GM23338 (cell line): ENCODE measurements at regions not wholly inside any gene's neighbourhood (a gene's known extent, or its start where the extent isn't known, plus 50 kb on each side); places are given as distances from the start of the nearest gene placed in this dataset.

Experiments used
- ATAC-seq: fragments of 200-7000 bp; cut with Tn5 transposase; 3 replicates; pipeline ENCODE4 v1.9.1; 2020
- DNase-seq: peaks from one replicate; pipeline ENCODE4 v3.0.0-alpha.2; 2015; ENCODE audit warnings: low spot score
- H2AFZ ChIP-seq: fragments of 200-600 bp; sonication (generic); 2 replicates; pipeline ENCODE4 v1.8.0; 2016; ENCODE audit warnings: antibody characterized with exemption, mild to moderate bottlenecking, moderate library complexity
- H3F3A ChIP-seq: fragments of 200-600 bp; sonication (generic); replicated peaks from 2 replicates; pipeline ENCODE4 v1.8.0; 2017; ENCODE audit warnings: antibody characterized with exemption, mixed run types, low read depth
- H3K27ac ChIP-seq: fragments of 200-600 bp; sonication (generic); 2 replicates; pipeline ENCODE4 v1.6.1; 2016; ENCODE audit warnings: low read depth
- H3K27me3 ChIP-seq: fragments of 200-600 bp; sonication (generic); 2 replicates; pipeline ENCODE4 v1.8.0; 2016; ENCODE audit warnings: mild to moderate bottlenecking, mixed run types, moderate library complexity; ENCODE audit not compliant: insufficient read depth
- H3K36me3 ChIP-seq: fragments of 200-600 bp; sonication (generic); 2 replicates; pipeline ENCODE4 v1.8.0; 2016; ENCODE audit warnings: mild to moderate bottlenecking; ENCODE audit not compliant: insufficient read depth
- H3K4me1 ChIP-seq: fragments of 200-600 bp; sonication (generic); 2 replicates; pipeline ENCODE4 v1.8.0; 2016; ENCODE audit warnings: mild to moderate bottlenecking, moderate library complexity; ENCODE audit not compliant: insufficient read depth
- H3K4me2 ChIP-seq: fragments of 200-600 bp; sonication (generic); 2 replicates; pipeline ENCODE4 v1.7.1; 2017; ENCODE audit warnings: mixed run types
- H3K4me3 ChIP-seq: fragments of 200-600 bp; sonication (generic); 2 replicates; pipeline ENCODE4 v1.6.1; 2016; ENCODE audit warnings: mixed run types
- H3K79me2 ChIP-seq: fragments of 200-600 bp; sonication (generic); replicated peaks from 2 replicates; pipeline ENCODE4 v1.8.0; 2017; ENCODE audit warnings: mild to moderate bottlenecking; ENCODE audit not compliant: insufficient read depth
- H3K9me2 ChIP-seq: fragments of 200-600 bp; sonication (generic); 2 replicates; pipeline ENCODE4 v1.8.0; 2017; ENCODE audit not compliant: insufficient read depth
- H4K20me1 ChIP-seq: fragments of 200-600 bp; sonication (generic); replicated peaks from 2 replicates; pipeline ENCODE4 v1.8.0; 2017; ENCODE audit warnings: mild to moderate bottlenecking; ENCODE audit not compliant: insufficient read depth
- H3K27ac Mint-ChIP-seq: 2 replicates; pipeline ENCODE4 v1.8.0; 2020; ENCODE audit warnings: inconsistent platforms, mild to moderate bottlenecking, moderate library complexity, mixed read lengths
- H3K27me3 Mint-ChIP-seq: 3 replicates; pipeline ENCODE4 v1.8.0; 2022; ENCODE audit warnings: low read depth, mild to moderate bottlenecking, moderate library complexity, mixed read lengths, inconsistent platforms; ENCODE audit not compliant: insufficient read depth, poor library complexity
- H3K36me3 Mint-ChIP-seq: 3 replicates; pipeline ENCODE4 v1.8.0; 2021; ENCODE audit warnings: low read depth, mild to moderate bottlenecking, inconsistent platforms, moderate library complexity, mixed read lengths
- H3K4me1 Mint-ChIP-seq: 3 replicates; pipeline ENCODE4 v1.8.0; 2020; ENCODE audit warnings: mild to moderate bottlenecking, inconsistent platforms, mixed read lengths
- H3K4me3 Mint-ChIP-seq: 3 replicates; pipeline ENCODE4 v1.8.0; 2021; ENCODE audit warnings: moderate library complexity, mild to moderate bottlenecking, inconsistent platforms, mixed read lengths
- H3K9me3 Mint-ChIP-seq: 3 replicates; pipeline ENCODE4 v1.8.0; 2020; ENCODE audit warnings: moderate library complexity, mild to moderate bottlenecking, inconsistent platforms, mixed read lengths
- CTCF ChIP-seq, 2 experiments: fragments of 200-600 bp in 1 of 2; sonication (generic) in 1 of 2; conservative IDR thresholded peaks; 2 replicates each; pipeline versions ENCODE4 v1.5.1 to v1.6.1; 2016 to 2017; ENCODE audit warnings: antibody characterized with exemption in 2 of 2, low read depth in 2 of 2, mild to moderate bottlenecking in 2 of 2, moderate library complexity in 1 of 2
- ETS1 ChIP-seq: IDR thresholded peaks from 2 replicates; pipeline ENCODE4 v1.6.1; 2016; ENCODE audit warnings: antibody characterized with exemption
- EZH2 ChIP-seq: fragments of 200-600 bp; sonication (generic); IDR thresholded peaks from one replicate; pipeline ENCODE4 v1.8.0; 2017; ENCODE audit warnings: antibody characterized with exemption, mild to moderate bottlenecking, low read depth; ENCODE audit not compliant: unreplicated experiment
- POLR2AphosphoS5 ChIP-seq: IDR thresholded peaks from 2 replicates; pipeline ENCODE4 v1.6.1; 2016; ENCODE audit warnings: antibody characterized with exemption, low read depth
- REST ChIP-seq: IDR thresholded peaks from one replicate; pipeline ENCODE4 v1.6.1; 2018; ENCODE audit warnings: antibody characterized with exemption; ENCODE audit not compliant: unreplicated experiment
- ZNF114 ChIP-seq: fragments of 250-450 bp; sonication (Bioruptor Pico); IDR thresholded peaks from 2 replicates; pipeline ENCODE4 v1.5.0; 2020; ENCODE audit warnings: mild to moderate bottlenecking, moderate library complexity
- ZNF331 ChIP-seq: fragments of 250-450 bp; sonication (Bioruptor Pico); IDR thresholded peaks from 2 replicates; pipeline ENCODE4 v1.5.0; 2020; ENCODE audit warnings: low read depth, mild to moderate bottlenecking, moderate library complexity

GRCh38 chr2:59871830-59872229, 681.6 kb downstream of the BCL11A start (continued):
- TF ChIP-seq REST: no peak

- Histone ChIP-seq H3F3A (no peaks in the 10 kb centered on the region), H3K4me3 (no peak overlapping the region), H3K79me2 (no peaks in the 10 kb centered on the region), H2AFZ (no peak overlapping the region), H3K27me3 (no peaks in the 10 kb centered on the region), H3K4me1 (no peaks in the 10 kb centered on the region), H3K4me2 (no peak overlapping the region), H3K9me2 (peaks cover 3% of the 10 kb centered on the region; the same call in 1 of the 2 replicates), H3K36me3 (no peaks in the 10 kb centered on the region), H3K27ac (no peak overlapping the region), H4K20me1 (no peaks in the 10 kb centered on the region)
- no peak overlapping the region for H3K27ac Mint-ChIP-seq
- ATAC-seq: no peak
- no peaks in the 10 kb centered on the region for H3K9me3 Mint-ChIP-seq
- H3K4me3 Mint-ChIP-seq: no peak overlapping the region
- H3K36me3 Mint-ChIP-seq: no peaks in the 10 kb centered on the region
- no peak for TF ChIP-seq ZNF114
- TF ChIP-seq POLR2AphosphoS5: no peak
- TF ChIP-seq EZH2: no peak
- no peaks in the 10 kb centered on the region for H3K4me1 Mint-ChIP-seq
- no peak for DNase-seq
- no peaks in the 10 kb centered on the region for H3K27me3 Mint-ChIP-seq
These were observed 684.5 kb downstream of the BCL11A start for GRCh38 chr2:59868981-59869380.

- Histone ChIP-seq H3K4me2 (no peak overlapping the region), H3K27ac (no peak overlapping the region), H4K20me1 (no peaks in the 10 kb centered on the region), H3K36me3 (no peaks in the 10 kb centered on the region), H2AFZ (no peak overlapping the region), H3K27me3 (no peaks in the 10 kb centered on the region), H3K4me1 (no peaks in the 10 kb centered on the region), H3K4me3 (no peak overlapping the region), H3F3A (no peaks in the 10 kb centered on the region), H3K79me2 (no peaks in the 10 kb centered on the region), H3K9me2 (peaks cover 4% of the 10 kb centered on the region; the same call in 1 of the 2 replicates)
- H3K9me3 Mint-ChIP-seq: peaks cover 13% of the 10 kb centered on the region
- DNase-seq: no peak
- no peak overlapping the region for H3K4me3 Mint-ChIP-seq
- no peaks in the 10 kb centered on the region for H3K27me3 Mint-ChIP-seq
- no peak overlapping the region for H3K27ac Mint-ChIP-seq
- H3K36me3 Mint-ChIP-seq: peaks cover 10% of the 10 kb centered on the region; the same call in 2 of the 3 replicates
- TF ChIP-seq POLR2AphosphoS5 (no peak), ZNF331 (CRISPR knock-in tag) (no peak), ETS1 (no peak), EZH2 (no peak), CTCF (conservative IDR thresholded peaks at IDR 0.05; ENCODE audit: low read depth in 2 of 2) (no peak), REST (no peak)
- no peak for ATAC-seq
- no peaks in the 10 kb centered on the region for H3K4me1 Mint-ChIP-seq
These were observed 687.0 kb downstream of the BCL11A start for GRCh38 chr2:59866436-59866835.
